GM12892 (cell line): ENCODE measurements at regions not wholly inside any gene's neighbourhood (a gene's known extent, or its start where the extent isn't known, plus 50 kb on each side); places are given as distances from the start of the nearest gene placed in this dataset.

ENCODE experiments used
- POLR2A ChIP-seq: IDR thresholded peaks from 2 replicates; pipeline ENCODE4 v1.6.1; 2011; ENCODE audit warnings: low read depth, low read length, control low read depth
- POLR2AphosphoS5 ChIP-seq: IDR thresholded peaks from 2 replicates; pipeline ENCODE4 v1.6.1; 2011; ENCODE audit warnings: low read depth, low read length, control low read depth
- TAF1 ChIP-seq: IDR thresholded peaks from 2 replicates; pipeline ENCODE4 v1.6.1; 2011; ENCODE audit warnings: low read depth, mild to moderate bottlenecking, control low read depth, low read length, borderline replicate concordance

DNA sequence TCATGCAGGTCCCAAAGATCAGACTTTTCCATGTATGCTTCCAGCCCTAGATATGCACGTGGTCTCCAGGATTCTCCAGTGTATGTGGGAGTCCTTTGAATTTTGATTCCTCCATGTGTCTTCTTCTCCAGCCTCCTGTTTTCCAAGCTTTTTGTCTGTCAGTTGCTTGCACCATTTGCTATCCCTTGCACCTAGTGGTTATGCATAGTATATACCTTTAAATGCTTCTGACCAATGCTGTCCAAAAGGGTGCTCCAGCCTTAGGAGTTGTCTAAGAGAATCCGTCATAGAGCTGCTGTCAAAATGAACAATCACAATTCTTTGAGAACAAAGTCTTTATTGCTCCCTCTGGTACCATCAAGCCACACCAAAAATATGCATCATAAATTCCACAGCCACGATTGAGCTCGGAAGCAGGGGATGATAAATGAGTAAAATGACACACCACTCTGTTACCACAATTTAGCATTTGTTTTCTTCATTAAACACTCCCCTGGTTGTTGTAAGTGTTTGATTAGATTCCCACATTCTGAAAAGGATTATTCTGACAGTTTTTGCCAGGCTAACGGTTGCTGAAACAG lies 706.2 kb upstream of the GJE1 start:
- no peak for TF ChIP-seq POLR2A
- TF ChIP-seq POLR2AphosphoS5: no peak
- TF ChIP-seq TAF1: no peak
